Vagina (tissue), 2 donors: ENCODE measurements at regions not wholly inside any gene's neighbourhood (a gene's known extent, or its start where the extent isn't known, plus 50 kb on each side); places are given as distances from the start of the nearest gene placed in this dataset.

ENCODE experiments used
- POLR2A ChIP-seq, 2 donors: fragments of 450-650 bp; IDR thresholded peaks; one replicate each; pipeline ENCODE4 v1.6.1; 2017; ENCODE audit warnings: antibody characterized with exemption in 2 of 2, mild to moderate bottlenecking in 2 of 2, moderate library complexity in 2 of 2
- TF ChIP-seq, protein P1 (sequence below), 3 experiments: fragments of 450-650 bp in 2 of 3; fragments of 200-600 bp in 1 of 3; sonication (generic) in 1 of 3; IDR thresholded peaks; one replicate each; pipeline ENCODE4 v1.5.1; 2017 to 2019; ENCODE audit warnings: antibody characterized with exemption in 3 of 3, mild to moderate bottlenecking in 2 of 3, moderate library complexity in 2 of 3

DNA sequence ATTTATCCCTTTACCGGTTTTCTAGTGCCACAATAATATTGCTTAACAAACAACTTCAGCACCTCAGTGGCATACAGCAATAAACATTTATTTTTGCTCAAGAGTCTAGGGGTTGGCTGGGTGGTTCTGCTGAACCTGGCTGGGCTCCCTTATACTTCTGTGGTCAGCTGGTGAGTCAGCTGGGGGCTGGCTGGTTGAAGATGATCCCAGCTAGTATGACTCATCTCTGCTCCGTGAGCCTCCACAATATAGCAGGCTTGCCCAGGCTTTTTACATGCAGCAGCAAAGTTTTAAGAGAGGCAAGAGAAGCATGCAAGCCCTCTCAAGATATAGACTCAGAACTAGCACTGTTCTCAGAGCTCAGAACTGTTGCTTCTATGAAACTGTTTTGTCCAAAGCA lies 523.5 kb upstream of the CLINT1 start:
- no peak for TF ChIP-seq POLR2A (IDR thresholded peaks at IDR 0.05)
- TF ChIP-seq, protein P1, sequence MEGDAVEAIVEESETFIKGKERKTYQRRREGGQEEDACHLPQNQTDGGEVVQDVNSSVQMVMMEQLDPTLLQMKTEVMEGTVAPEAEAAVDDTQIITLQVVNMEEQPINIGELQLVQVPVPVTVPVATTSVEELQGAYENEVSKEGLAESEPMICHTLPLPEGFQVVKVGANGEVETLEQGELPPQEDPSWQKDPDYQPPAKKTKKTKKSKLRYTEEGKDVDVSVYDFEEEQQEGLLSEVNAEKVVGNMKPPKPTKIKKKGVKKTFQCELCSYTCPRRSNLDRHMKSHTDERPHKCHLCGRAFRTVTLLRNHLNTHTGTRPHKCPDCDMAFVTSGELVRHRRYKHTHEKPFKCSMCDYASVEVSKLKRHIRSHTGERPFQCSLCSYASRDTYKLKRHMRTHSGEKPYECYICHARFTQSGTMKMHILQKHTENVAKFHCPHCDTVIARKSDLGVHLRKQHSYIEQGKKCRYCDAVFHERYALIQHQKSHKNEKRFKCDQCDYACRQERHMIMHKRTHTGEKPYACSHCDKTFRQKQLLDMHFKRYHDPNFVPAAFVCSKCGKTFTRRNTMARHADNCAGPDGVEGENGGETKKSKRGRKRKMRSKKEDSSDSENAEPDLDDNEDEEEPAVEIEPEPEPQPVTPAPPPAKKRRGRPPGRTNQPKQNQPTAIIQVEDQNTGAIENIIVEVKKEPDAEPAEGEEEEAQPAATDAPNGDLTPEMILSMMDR (IDR thresholded peaks at IDR 0.05): no peak
